ENCODE measurements at regions not wholly inside any gene's neighbourhood (a gene's known extent, or its start where the extent isn't known, plus 50 kb on each side); places are given as distances from the start of the nearest gene placed in this dataset.

- no peak for TF ChIP-seq ZNF274 (IDR thresholded peaks at IDR 0.05; ENCODE audit: low read depth, low read length)
- no peak for TF ChIP-seq YY1 (IDR thresholded peaks at IDR 0.05; ENCODE audit: insufficient read depth, insufficient read length)
- TF ChIP-seq SUZ12 (IDR thresholded peaks at IDR 0.05; ENCODE audit: extremely low read depth, insufficient read depth, insufficient read length) = no peak
Observed at GRCh38 chr9:30757723-30758122, 1626.7 kb upstream of the ACO1 start.

Measured in NT2/D1 (cell line).